Frontal cortex (tissue), 3 donors: ENCODE measurements at regions not wholly inside any gene's neighbourhood (a gene's known extent, or its start where the extent isn't known, plus 50 kb on each side); places are given as distances from the start of the nearest gene placed in this dataset.
"Not testable (repeated sequence)": the region's sequence is repeated elsewhere in the genome, so short reads cannot be mapped to it uniquely, and the experiment has no call there.

Source experiments
- DNase-seq, 2 donors: peaks; one replicate each; pipeline ENCODE4 v3.0.0; 2012; ENCODE audit warnings: low spot score in 2 of 2
- FAIRE-seq: peaks from 2 replicates; lab custom pipeline; 2012; peaks lifted over from hg19 to GRCh38; lab: Jason Lieb, UNC
- donor health status: control.
- donor health status: control.
- donor health status: control.

DNA sequence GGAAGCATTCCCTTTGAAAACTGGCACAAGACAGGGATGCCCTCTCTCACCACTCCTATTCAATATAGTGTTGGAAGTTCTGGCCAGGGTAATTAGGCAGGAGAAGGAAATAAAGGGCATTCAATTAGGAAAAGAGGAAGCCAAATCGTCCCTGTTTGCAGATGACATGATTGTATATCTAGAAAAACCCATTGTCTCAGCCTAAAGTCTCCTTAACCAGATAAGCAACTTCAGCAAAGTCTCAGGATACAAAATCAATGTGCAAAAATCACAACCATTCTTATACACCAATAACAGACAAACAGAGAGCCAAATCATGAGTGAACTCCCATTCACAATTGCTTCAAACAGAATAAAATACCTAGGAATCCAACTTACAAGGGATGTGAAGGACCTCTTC is 1521.3 kb upstream of the TPTE start:
- DNase-seq, FAIRE-seq: not testable (repeated sequence)

DNA sequence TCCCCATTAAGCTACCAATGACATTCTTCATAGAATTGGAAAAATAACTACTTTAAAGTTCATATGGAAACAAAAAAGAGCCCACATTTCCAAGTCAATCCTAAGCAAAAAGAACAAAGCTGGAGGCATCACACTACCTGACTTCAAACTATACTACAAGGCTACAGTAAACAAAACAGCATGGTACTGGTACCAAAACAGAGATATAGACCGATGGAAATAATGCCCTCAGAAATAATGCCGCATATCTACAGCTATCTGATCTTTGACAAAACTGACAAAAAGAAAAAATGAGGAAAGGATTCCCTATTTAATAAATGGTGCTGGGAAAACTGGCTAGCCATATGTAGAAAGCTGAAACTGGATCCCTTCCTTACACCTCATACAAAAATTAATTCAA is 1520.7 kb upstream of the TPTE start:
- not testable (repeated sequence) for FAIRE-seq, DNase-seq

DNA sequence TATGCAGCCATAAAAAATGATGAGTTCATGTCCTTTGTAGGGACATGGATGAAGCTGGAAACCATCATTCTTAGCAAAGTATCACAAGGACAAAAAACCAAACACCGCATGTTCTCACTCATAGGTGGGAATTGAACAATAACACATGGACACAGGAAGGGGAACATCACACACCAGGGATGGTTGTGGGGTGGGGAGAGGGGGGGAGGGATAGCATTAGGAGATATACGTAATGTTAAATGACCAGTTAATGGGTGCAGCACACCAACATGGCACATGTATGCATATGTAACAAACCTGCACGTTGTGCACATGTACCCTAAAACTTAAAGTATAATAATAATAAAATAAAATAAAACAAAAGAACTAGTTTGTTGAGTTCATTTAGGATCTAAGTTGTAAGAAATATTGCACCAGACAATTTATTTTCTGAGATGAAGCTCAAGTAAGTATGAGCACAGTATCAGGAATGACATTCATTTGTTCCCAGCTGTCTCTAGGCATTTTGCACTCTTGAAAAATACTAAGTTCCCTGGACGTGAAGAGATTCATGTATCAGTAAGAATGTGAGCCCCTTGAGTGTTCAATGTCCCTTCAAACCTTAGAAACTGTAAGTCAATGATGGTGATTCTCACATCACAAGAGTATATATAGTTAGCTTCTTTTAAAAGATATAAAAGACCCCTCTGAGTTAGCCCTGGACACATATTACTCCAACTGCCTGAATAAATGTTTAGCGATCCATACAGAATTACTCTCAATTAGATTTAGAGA is 1519.3 kb upstream of the TPTE start:
- FAIRE-seq, DNase-seq: not testable (repeated sequence)

DNA sequence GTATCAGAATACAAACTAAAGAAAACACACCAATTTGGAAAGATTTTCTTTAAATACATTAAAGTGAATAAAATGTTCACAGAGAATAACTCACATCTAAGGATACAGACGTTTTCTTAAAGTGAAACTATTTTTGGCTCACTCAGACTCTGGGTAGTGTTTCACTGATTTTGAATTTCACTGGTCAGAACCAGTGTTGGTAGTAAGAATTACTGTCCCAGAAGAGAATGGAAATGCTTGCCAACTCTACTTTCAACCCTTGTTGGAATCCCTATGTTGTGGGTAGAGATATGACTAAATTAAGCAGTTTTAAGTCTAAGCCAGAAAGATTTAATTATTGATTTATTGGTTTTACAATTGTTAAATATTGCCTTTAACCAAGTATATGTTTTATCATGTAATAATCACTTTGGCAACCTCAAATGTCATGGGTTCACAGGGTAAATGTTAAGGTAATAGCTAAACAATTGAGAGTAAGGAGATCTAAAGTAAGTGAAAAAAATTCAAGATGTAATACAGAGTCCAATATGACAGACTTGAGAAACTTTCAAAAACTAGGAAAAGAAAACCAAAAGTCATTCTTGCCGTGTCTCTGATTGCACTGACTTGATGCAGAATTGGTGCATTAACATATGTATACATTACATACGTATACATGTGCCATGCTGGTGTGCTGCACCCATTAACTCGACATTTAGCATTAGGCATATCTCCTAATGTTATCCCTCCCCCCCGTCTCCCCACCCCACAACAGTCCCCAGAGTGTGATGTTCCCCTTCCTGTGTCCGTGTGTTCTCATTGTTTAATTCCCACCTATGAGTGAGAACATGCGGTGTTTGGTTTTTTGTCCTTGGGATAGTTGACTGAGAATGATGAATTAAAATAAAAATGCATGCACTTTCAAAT is 1517.2 kb upstream of the TPTE start:
- not testable (repeated sequence) for FAIRE-seq, DNase-seq

DNA sequence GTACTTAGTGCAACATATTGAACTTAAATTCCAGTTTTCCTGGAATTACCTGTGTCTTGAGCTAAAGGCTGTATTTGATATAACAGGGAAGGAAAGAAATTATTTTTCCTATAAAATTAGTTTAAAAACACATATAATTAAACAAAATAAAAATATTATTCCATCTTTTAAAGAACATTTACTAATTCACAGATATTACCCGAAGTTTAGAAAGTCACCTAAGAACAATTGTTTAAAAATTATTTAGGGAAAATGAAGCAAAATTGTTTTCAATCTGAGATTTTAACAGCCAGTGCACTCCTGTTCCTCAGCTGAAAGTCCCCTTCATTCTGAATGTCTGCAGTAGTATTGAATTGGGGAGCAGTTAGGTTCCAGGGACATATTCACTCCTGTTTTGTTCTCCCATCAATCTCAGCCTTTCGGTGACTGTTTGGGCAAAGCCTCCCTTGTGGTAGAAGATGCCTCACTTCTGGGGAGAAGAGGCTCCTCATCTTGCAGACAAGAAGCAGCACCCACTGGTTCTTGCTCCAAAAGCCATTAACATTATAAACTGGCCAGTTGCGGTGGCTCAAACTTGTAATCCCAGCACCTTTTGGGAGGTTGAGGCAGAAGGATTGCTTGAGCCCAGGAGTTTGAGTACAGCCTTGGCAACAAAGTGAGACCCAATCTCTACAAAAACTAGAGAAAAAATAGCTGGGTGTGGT is 1516.4 kb upstream of the TPTE start:
- not testable (repeated sequence) for DNase-seq
- peak; percentile 33 for FAIRE-seq

DNA sequence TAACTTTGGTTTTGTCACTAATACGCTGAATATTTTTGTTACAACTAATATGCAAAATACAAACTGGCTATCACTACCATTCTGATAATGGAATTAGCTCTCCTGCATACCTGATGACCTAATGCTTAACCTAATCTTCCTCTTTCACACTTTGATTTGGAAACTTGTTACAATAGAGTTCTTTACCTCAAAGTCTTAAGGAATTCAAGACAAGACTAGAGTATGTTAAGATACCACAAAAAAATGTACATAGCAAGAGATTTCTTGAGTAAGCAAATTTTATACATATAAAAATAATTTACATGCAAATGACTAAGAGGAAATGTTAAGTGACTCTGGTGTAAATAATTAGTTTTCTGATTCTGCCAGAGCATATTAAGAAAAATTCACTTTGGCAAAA is 1515.7 kb upstream of the TPTE start:
- not testable (repeated sequence) for DNase-seq, FAIRE-seq

DNA sequence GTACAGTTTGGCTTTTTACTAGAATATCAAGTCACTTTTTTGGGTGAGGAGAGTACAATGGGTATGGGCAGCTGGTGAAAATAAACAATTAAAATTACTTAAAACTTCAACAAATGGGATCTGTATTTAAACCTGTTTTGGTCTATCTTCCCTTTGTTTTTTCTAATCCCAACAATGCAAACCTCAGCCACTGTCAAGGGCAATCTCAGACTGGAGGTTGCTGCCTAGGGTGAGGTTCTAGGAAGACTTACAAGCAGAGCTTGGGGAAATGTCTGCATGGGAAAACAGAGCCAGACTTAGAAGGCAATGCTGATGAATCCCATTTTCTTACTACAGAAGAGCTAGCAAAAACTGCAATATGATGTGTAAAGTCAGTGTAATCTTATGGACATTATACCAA is 1515.3 kb upstream of the TPTE start:
- not testable (repeated sequence) for FAIRE-seq, DNase-seq

DNA sequence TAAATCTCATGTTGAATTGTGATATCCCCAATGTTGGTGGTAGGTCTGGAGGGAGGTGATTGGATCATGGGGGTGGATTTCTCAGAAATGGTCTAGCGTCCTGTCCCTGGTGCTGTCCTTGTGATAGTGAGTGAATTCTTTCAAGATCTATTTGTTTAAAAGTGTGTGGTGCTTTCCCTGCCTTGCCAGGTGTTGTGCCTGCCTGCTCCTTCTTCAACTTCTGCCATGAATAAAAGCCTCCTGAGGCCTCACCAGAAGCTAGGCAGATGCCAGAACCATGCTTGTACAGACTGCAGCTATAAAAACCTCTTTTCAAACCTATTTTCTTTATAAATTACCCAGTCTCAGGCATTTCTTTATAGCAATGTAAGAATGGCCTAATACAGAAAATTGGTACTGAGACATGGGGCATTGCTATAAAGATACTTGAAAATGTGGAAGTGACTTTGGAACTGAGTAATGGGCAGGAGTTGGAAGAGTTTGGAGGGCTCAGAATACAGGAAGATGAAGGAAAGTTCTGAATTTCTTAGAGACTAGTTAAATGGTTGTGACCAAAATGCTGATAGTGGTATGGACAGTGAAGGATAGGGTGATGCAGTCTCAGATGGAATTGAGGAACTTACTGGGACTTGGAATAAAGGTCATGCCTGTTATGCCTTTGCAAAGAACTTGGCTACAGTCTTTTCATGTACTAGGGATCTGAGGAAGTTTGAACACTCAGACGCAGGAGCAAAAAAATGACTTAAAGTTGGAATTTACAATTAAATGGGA is 1514.6 kb upstream of the TPTE start:
- not testable (repeated sequence) for FAIRE-seq

DNA sequence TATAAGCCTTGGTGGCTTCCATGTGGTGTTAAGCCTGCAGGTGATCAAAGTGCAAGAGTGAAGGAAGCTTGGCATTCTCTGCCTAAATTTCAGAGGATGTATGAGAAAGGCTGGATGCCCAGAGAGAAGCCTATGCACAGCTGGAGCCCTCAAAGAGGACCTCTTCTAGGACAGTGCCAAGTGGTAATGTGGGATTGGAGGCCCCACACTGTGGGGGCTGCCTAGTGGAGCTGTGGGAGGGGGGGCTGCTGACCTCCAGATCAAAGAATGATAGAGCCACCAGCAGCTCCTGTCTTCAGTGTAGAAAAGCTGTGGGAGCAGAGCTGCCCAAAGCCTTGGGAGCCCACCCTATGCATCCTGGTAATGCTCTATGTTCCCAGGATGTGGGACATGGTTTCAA is 1512.7 kb upstream of the TPTE start:
- no peak for FAIRE-seq
- no peak for DNase-seq

More for the DNA sequence above, 1514.6 kb upstream of the TPTE start:
- not testable (repeated sequence) for DNase-seq

DNA sequence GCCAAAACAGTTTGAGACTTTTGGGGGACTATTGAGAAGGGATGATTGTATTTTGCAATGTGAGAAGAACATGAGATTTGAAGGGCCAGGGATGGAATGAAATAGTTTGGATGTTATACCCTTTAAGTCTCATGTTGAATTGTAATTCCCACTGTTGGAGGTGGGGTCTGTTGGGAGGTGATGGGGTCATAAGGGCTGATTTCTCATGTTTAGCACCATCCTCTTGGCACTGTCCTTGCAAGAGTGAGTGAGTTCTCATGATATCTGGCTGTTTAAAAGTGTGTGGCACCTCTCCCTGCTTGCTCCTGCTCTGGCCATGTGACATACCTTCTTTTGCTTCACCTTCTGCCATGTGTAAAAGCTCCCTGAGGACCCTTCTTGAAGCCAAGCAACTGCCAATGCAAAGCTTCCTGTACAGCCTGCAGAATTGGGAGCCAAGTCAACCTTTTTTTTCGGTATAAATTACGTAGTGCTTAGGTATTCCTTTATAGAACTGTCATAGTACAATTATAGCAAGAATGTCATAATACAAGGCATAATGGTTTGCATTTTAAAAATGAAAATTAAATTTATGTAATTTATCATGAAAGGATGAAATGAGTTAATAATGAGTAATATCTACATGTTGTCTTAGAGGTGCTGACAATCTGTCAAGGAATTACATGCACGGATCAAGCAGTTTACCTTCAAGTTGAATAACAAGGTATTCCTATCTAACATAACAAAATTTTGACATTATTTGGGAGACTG is 1511.9 kb upstream of the TPTE start:
- DNase-seq, FAIRE-seq: not testable (repeated sequence)

DNA sequence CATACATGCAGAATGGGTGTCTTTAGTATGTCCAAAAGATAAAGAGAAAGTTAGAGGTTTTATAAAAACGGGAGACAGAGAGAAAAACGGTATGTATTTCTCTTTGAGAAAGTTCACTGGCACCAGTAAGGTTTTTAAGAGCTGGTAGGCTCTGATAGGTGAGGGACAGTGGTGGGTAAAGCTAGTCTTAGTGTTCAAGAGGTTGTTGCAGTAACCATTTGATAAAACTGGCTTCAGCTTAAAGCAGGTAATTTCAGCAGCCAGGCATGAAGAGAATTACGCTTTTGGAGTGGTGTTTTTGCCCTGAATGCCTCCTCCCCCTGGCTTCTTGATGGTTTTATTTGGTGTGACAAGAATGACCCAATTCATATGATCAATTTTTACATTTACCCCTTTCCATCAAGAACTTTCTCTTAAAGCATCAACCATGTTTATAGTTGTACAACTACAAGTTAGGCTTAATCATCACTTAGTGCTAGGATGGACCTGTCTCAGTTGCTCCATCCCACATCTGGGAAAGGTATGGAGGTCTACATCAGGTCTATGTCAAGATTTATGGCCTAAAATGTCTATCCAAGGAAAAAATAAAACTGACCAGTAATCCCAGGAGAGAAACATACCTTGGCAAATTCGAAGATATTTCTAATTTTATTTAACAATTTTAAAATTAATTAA is 1511.1 kb upstream of the TPTE start:
- FAIRE-seq, DNase-seq: not testable (repeated sequence)

DNA sequence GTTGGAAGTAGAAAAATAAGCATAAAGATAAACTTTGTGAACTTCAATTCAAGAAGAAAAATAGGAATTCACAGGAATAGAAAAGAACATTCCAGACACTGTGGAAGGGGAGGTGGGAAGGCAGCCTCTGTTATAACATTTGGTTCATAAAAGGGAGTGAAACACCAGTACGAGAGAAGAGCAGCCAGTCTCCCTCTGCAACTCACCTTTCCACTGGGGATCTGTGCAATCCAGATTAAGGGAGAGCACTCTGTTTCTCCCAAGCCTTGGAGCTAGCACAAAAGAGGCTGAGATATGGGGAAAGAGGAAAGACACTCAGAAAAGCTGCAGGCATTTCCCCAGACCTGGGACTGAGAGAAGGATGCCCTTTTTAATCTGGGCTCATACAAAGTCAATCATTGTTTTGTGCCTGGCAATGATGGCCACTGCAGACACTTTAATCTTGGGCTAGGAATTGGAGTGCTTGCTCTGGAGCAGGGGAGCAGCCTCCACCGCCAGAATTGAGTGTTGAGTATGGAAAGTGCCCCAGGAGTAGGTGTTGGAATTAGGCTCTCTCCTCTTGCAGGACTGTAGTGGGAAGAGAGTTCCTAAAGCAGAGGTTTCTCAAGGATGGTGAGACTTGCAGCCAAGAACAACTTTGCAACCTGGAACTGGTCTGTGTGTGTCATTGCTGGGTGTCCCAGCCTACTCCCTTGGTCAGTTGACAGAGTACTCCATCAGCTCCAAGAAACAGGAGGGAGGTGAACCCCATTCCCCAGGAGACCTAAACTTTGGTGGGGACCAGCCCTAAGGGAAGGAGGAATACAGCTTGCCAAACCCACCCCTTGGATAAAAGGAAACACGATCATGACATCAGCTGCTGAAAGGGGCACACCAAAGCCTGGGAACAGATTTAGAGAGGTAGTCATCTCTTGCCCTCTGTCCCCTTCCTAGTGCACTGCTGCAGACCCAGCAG is 1510.2 kb upstream of the TPTE start:
- not testable (repeated sequence) for FAIRE-seq, DNase-seq

DNA sequence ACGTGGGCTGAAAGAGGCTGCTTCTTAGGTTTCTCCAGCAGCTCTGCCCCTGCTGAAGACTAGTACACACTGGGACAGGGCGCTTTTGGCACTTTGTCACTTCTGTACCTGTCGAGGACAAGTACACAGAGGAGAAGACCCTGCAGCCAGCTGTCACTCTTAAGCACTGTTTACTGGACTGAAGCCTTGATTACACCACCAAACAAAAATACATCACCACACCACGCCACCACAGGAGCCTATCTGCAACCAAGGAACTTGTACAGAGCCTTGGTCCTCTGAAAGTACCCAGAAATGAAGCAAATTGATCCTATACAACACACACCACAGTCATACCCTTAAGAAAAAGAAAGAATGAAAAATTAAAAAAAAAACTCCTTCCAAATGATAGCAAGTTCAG is 1509.5 kb upstream of the TPTE start:
- FAIRE-seq: not testable (repeated sequence)

DNA sequence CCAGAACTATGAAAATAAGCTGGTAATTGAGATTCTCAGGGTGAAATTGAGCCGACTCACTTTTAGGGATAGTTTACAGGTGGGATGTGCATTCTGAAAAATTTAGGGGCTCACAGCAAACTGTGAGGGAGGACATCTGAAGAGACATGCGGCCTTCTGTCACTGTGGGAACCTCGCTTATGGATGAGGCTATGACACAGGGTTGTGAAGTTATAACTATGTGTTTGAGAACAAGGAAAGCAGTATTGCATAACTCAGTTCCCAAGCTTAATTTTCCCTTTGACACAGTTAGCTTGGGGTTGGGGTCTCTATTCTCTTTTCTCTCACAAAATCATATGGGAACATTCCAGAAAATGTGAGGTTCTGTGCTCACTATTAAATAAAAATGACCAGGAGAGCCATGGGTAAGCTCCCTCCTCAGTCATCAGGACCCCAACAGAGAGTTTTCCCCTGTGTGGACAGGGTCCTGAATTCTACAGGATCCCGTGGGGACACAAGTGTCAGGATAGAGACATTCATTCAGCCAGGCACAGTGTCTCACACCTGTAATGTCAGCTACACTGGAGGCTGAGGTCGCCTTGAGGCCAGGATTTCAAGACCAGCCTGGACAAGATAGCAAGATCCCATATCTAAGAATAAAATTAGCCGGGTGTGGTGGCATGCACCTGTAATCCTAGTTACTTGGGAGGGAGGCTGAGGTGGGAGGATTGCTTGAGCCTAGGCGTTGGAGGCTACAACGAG is 1507.7 kb upstream of the TPTE start:
- FAIRE-seq, DNase-seq: not testable (repeated sequence)

More for the DNA sequence above, 1509.5 kb upstream of the TPTE start:
- DNase-seq: not testable (repeated sequence)

DNA sequence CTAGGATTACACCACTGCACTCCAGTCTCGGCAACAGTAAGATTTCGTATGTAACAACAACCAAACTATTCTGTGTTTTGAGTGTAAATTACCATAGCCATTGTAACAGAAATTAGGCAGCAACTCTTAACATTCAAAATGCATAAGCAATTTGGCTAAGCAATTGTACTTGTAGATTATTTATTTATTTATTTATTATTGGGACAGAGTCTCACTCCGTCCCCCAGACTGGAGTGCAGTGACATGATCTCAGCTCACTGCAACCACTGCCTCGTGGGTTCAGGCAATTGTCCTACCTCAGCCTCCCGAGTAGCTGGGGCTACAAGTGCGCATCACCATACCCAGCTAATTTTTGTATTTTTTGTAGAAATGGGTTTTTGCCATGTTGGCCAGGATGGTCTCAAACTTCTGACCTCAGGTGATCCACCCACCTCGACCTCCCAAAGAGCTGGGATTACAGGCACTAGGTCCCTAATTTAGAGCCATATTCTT is 1507.1 kb upstream of the TPTE start:
- DNase-seq, FAIRE-seq: not testable (repeated sequence)
